A549 (cell line): ENCODE measurements at regions not wholly inside any gene's neighbourhood (a gene's known extent, or its start where the extent isn't known, plus 50 kb on each side); places are given as distances from the start of the nearest gene placed in this dataset.

Source experiments
- ATAC-seq, 2 experiments: fragments of 200-7000 bp in 1 of 2; fragments of >200 bp in 1 of 2; cut with Nextera tagmentation in 1 of 2; cut with Tn5 transposase in 1 of 2; 3 replicates each; pipeline versions ENCODE4 v1.8.0 to v1.9.1; 2018 to 2020; ENCODE audit warnings: mild to moderate bottlenecking in 1 of 2, moderate library complexity in 1 of 2
- CTCF ChIA-PET: fragments of 300-600 bp; sonication (Branson Sonifier 250); formaldehyde crosslinking; extraction: SDS; loops from one replicate; lab custom pipeline; 2021; ENCODE audit warnings: antibody characterized with exemption, inconsistent platforms; lab: Yijun Ruan, JAX
- POLR2A ChIA-PET: fragments of 350-600 bp; formaldehyde crosslinking; extraction: SDS; loops from one replicate; lab custom pipeline; 2021; ENCODE audit warnings: antibody characterized with exemption, inconsistent platforms; lab: Yijun Ruan, JAX
- DNase-seq, 2 experiments: peaks; one replicate each; pipeline versions ENCODE4 v3.0.0 to v3.0.0-alpha.2; 2011 to 2016; ENCODE audit warnings: low read depth in 1 of 2, low spot score in 1 of 2
- FAIRE-seq: peaks from 2 replicates; lab custom pipeline; 2011; peaks lifted over from hg19 to GRCh38; lab: Jason Lieb, UNC
- H3K27ac ChIP-seq, 2 experiments: fragments of >200 bp; sonication (Bioruptor Twin); formaldehyde crosslinking; 3 replicates each; pipeline ENCODE4 v1.5.1; 2016 to 2017
- H3K4me1 ChIP-seq: fragments of >200 bp; sonication (Bioruptor Twin); formaldehyde crosslinking; 3 replicates; pipeline ENCODE4 v1.6.1; 2016
- H3K4me2 ChIP-seq: fragments of >200 bp; sonication (Bioruptor Twin); formaldehyde crosslinking; 3 replicates; pipeline ENCODE4 v1.6.1; 2016
- H3K4me3 ChIP-seq: fragments of >200 bp; sonication (Bioruptor Twin); formaldehyde crosslinking; 3 replicates; pipeline ENCODE4 v1.5.1; 2016
- H3K9me3 ChIP-seq: fragments of >200 bp; sonication (Bioruptor Twin); formaldehyde crosslinking; 3 replicates; pipeline ENCODE4 v1.6.1; 2016
- BHLHE40 ChIP-seq: IDR thresholded peaks from 2 replicates; pipeline ENCODE4 v1.6.1; 2012; ENCODE audit warnings: low read depth, low read length, inconsistent platforms
- CBX2 ChIP-seq: fragments of 200-600 bp; sonication (generic); IDR thresholded peaks from 2 replicates; pipeline ENCODE4 v1.6.1; 2016; ENCODE audit warnings: low read depth, mild to moderate bottlenecking, borderline replicate concordance
- CBX8 ChIP-seq: fragments of 200-600 bp; sonication (generic); IDR thresholded peaks from 2 replicates; pipeline ENCODE4 v1.6.1; 2016
- CEBPB ChIP-seq, 2 experiments: fragments of >200 bp in 1 of 2; sonication (Bioruptor Twin) in 1 of 2; formaldehyde crosslinking in 1 of 2; IDR thresholded peaks; 2 replicates each; pipeline ENCODE4 v1.6.1; 2012 to 2016
- EHMT2 ChIP-seq: fragments of 200-600 bp; sonication (generic); IDR thresholded peaks from 2 replicates; pipeline ENCODE4 v1.6.1; 2016; ENCODE audit warnings: antibody characterized with exemption, low read depth, mild to moderate bottlenecking, moderate library complexity
- FOSB ChIP-seq: fragments of 250-450 bp; sonication (Bioruptor Pico); IDR thresholded peaks from 2 replicates; pipeline ENCODE4 v1.5.0; 2020; ENCODE audit warnings: mild to moderate bottlenecking, moderate library complexity
- HEYL ChIP-seq: fragments of 250-450 bp; sonication (Bioruptor Pico); IDR thresholded peaks from 2 replicates; pipeline ENCODE4 v1.8.0; 2021; ENCODE audit warnings: mild to moderate bottlenecking, moderate library complexity
- HOXB13 ChIP-seq: fragments of 250-450 bp; sonication (Bioruptor Pico); IDR thresholded peaks from 2 replicates; pipeline ENCODE4 v1.5.0; 2020; ENCODE audit warnings: low read depth, mild to moderate bottlenecking, moderate library complexity
- HOXB5 ChIP-seq: fragments of 250-450 bp; sonication (Bioruptor Pico); IDR thresholded peaks from 2 replicates; pipeline ENCODE4 v1.5.0; 2020; ENCODE audit warnings: mild to moderate bottlenecking, moderate library complexity
- JUNB ChIP-seq: fragments of >200 bp; sonication (Bioruptor Twin); formaldehyde crosslinking; IDR thresholded peaks from 2 replicates; pipeline ENCODE4 v1.6.1; 2016
- KDM1A ChIP-seq: fragments of 200-600 bp; sonication (generic); IDR thresholded peaks from 2 replicates; pipeline ENCODE4 v1.6.1; 2016; ENCODE audit warnings: low read depth, mild to moderate bottlenecking
- KDM5A ChIP-seq: fragments of 200-600 bp; sonication (generic); IDR thresholded peaks from 2 replicates; pipeline ENCODE4 v1.6.1; 2016; ENCODE audit warnings: antibody characterized with exemption, mild to moderate bottlenecking
- MAFK ChIP-seq: fragments of 450-650 bp; IDR thresholded peaks from 2 replicates; pipeline ENCODE4 v1.6.1; 2014; ENCODE audit not compliant: partially characterized antibody
- NFE2L2 ChIP-seq: fragments of 150-350 bp; conservative IDR thresholded peaks from 2 replicates; pipeline ENCODE4 v1.6.1; 2014; ENCODE audit warnings: low read length
- NR3C1 ChIP-seq: fragments of >200 bp; sonication (Bioruptor Twin); formaldehyde crosslinking; IDR thresholded peaks from 3 replicates; pipeline ENCODE4 v1.6.1; 2017
- PHF8 ChIP-seq: fragments of 200-600 bp; sonication (generic); IDR thresholded peaks from 2 replicates; pipeline ENCODE4 v1.6.1; 2016; ENCODE audit warnings: low read depth, mild to moderate bottlenecking, antibody characterized with exemption, moderate library complexity, borderline replicate concordance
- POLR2AphosphoS2 ChIP-seq: conservative IDR thresholded peaks from 2 replicates; pipeline ENCODE4 v1.6.1; 2012; ENCODE audit warnings: low read length, improper control_type of control experiment, inconsistent platforms
- RNF2 ChIP-seq: fragments of 200-600 bp; sonication (generic); IDR thresholded peaks from 2 replicates; pipeline ENCODE4 v1.6.1; 2016; ENCODE audit warnings: low read depth, mild to moderate bottlenecking, antibody characterized with exemption, moderate library complexity, borderline replicate concordance
- TP53 ChIP-seq: fragments of 250-450 bp; sonication (Bioruptor Pico); IDR thresholded peaks from 2 replicates; pipeline ENCODE4 v1.5.0; 2021; ENCODE audit warnings: mild to moderate bottlenecking, moderate library complexity
- ZC3H11A ChIP-seq: fragments of 450-650 bp; IDR thresholded peaks from 2 replicates; pipeline ENCODE4 v1.6.1; 2014; ENCODE audit warnings: antibody characterized with exemption, mild to moderate bottlenecking
- ZFP36 ChIP-seq: fragments of 450-650 bp; IDR thresholded peaks from 2 replicates; pipeline ENCODE4 v1.6.1; 2014; ENCODE audit warnings: borderline replicate concordance; ENCODE audit not compliant: partially characterized antibody
- WGBS: methylation state at CpG from one replicate; pipeline ENCODE4 v1.1.6; 2017; ENCODE audit errors: missing lambda C conversion rate; 5-methylcytosine and 5-hydroxymethylcytosine counted together
- TF ChIP-seq, protein P1 (sequence below): fragments of >200 bp; sonication (Bioruptor Twin); formaldehyde crosslinking; IDR thresholded peaks from 3 replicates; pipeline ENCODE4 v1.5.1; 2016
- TF ChIP-seq, protein P2 (sequence below): fragments of >200 bp; sonication (Bioruptor Twin); formaldehyde crosslinking; IDR thresholded peaks from 2 replicates; pipeline ENCODE4 v1.6.1; 2016
- TF ChIP-seq, protein P3 (sequence below): fragments of 450-650 bp; IDR thresholded peaks from 2 replicates; pipeline ENCODE4 v1.6.1; 2014; ENCODE audit warnings: antibody characterized with exemption
- TF ChIP-seq, protein P4 (sequence below): IDR thresholded peaks from 2 replicates; pipeline ENCODE4 v1.6.1; 2012
- TF ChIP-seq, protein P5 (sequence below): IDR thresholded peaks from 2 replicates; pipeline ENCODE4 v1.6.1; 2012; ENCODE audit warnings: low read depth, borderline replicate concordance

DNA sequence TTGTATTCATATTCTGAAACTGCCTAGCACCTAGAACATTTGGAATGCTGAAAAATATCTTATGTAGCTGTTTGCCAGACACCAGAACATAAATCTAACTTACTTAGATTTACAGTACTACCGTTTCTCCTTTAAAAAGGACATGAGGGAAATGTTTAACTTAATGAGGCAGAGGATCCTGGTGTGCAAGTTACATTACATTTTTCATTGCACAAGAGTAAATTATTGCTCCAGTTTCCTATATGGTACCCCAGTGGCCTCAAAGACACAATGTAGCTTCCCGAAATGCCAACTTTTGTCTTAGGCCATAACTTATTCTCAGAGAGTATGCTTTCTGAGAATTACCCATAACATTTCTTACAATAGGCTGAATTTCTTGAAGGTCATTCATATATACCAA lies 105.5 kb upstream of the DTNA start:
- ATAC-seq (no peak), FAIRE-seq (no peak), DNase-seq (no peak)
- 5% methylated on average over 2 of the region's 2 CpGs for WGBS
- TF ChIP-seq TP53: no peak
- TF ChIP-seq CBX8: no peak
- no peak for TF ChIP-seq PHF8
- no peak for TF ChIP-seq ZC3H11A
- no peak for TF ChIP-seq NFE2L2
- no peak for TF ChIP-seq KDM1A
- no peak for TF ChIP-seq HEYL
- TF ChIP-seq BHLHE40: no peak
- TF ChIP-seq RNF2: no peak
- TF ChIP-seq HOXB13 (CRISPR knock-in tag): no peak
- TF ChIP-seq, protein P1, sequence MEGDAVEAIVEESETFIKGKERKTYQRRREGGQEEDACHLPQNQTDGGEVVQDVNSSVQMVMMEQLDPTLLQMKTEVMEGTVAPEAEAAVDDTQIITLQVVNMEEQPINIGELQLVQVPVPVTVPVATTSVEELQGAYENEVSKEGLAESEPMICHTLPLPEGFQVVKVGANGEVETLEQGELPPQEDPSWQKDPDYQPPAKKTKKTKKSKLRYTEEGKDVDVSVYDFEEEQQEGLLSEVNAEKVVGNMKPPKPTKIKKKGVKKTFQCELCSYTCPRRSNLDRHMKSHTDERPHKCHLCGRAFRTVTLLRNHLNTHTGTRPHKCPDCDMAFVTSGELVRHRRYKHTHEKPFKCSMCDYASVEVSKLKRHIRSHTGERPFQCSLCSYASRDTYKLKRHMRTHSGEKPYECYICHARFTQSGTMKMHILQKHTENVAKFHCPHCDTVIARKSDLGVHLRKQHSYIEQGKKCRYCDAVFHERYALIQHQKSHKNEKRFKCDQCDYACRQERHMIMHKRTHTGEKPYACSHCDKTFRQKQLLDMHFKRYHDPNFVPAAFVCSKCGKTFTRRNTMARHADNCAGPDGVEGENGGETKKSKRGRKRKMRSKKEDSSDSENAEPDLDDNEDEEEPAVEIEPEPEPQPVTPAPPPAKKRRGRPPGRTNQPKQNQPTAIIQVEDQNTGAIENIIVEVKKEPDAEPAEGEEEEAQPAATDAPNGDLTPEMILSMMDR: no peak
- TF ChIP-seq, protein P2, sequence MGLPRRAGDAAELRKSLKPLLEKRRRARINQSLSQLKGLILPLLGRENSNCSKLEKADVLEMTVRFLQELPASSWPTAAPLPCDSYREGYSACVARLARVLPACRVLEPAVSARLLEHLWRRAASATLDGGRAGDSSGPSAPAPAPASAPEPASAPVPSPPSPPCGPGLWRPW: no peak
- TF ChIP-seq EHMT2: no peak
- TF ChIP-seq, protein P3, sequence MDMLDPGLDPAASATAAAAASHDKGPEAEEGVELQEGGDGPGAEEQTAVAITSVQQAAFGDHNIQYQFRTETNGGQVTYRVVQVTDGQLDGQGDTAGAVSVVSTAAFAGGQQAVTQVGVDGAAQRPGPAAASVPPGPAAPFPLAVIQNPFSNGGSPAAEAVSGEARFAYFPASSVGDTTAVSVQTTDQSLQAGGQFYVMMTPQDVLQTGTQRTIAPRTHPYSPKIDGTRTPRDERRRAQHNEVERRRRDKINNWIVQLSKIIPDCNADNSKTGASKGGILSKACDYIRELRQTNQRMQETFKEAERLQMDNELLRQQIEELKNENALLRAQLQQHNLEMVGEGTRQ: no peak
- no peak for TF ChIP-seq ZFP36
- TF ChIP-seq POLR2AphosphoS2: no peak
- no peak for TF ChIP-seq CBX2
- no peak for TF ChIP-seq NR3C1
- no peak for TF ChIP-seq JUNB
- POLR2A ChIA-PET: no interaction called here
- CTCF ChIA-PET: no interaction called here
- Histone ChIP-seq H3K4me1 (no peaks in the 10 kb centered on the region), H3K9me3 (no peaks in the 10 kb centered on the region), H3K4me2 (no peak overlapping the region), H3K4me3 (no peak overlapping the region), H3K27ac (no peak overlapping the region)

DNA sequence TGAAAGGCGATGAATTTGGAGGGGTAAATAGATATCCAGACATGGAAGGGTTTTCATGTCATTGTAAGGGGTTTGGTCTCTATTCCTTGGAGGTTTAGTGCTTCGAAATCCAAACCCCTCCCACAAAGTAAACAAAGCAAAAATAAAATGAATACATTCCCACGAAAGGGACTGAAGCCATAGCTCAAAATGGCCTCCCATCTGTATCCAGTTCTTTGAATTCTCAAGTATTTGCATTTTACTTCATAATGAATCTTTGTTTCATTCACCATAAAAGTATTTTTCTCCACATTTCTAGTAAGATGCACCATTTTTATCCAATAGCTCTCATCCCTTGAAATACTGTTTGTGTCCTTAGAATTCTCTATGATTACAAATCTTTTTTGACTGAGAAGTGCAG lies 103.2 kb upstream of the DTNA start:
- CTCF ChIA-PET: no interaction called here
- TF ChIP-seq MAFK (no peak), CEBPB (IDR thresholded peaks at IDR 0.05) (no peak), CBX2 (no peak), HOXB13 (CRISPR knock-in tag) (no peak), KDM5A (no peak), TP53 (no peak), NFE2L2 (no peak), ZFP36 (no peak), FOSB (CRISPR knock-in tag) (no peak), CBX8 (no peak), HOXB5 (CRISPR knock-in tag) (no peak)
- TF ChIP-seq, protein P4, sequence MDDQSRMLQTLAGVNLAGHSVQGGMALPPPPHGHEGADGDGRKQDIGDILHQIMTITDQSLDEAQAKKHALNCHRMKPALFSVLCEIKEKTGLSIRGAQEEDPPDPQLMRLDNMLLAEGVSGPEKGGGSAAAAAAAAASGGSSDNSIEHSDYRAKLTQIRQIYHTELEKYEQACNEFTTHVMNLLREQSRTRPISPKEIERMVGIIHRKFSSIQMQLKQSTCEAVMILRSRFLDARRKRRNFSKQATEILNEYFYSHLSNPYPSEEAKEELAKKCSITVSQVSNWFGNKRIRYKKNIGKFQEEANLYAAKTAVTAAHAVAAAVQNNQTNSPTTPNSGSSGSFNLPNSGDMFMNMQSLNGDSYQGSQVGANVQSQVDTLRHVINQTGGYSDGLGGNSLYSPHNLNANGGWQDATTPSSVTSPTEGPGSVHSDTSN: no peak
- TF ChIP-seq, protein P2: no peak
- TF ChIP-seq, protein P5, sequence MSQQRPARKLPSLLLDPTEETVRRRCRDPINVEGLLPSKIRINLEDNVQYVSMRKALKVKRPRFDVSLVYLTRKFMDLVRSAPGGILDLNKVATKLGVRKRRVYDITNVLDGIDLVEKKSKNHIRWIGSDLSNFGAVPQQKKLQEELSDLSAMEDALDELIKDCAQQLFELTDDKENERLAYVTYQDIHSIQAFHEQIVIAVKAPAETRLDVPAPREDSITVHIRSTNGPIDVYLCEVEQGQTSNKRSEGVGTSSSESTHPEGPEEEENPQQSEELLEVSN: no peak
- TF ChIP-seq, all 56 proteins: peak for 0
- POLR2A ChIA-PET: no interaction called here
- Histone ChIP-seq H3K27ac (no peak overlapping the region), H3K4me2 (no peak overlapping the region), H3K9me3 (no peaks in the 10 kb centered on the region), H3K4me3 (no peak overlapping the region), H3K4me1 (no peaks in the 10 kb centered on the region)
- ATAC-seq (no peak), DNase-seq (no peak), FAIRE-seq (no peak)
- WGBS: 11% methylated on average over 3 of the region's 3 CpGs
